ENCODE measurements at regions not wholly inside any gene's neighbourhood (a gene's known extent, or its start where the extent isn't known, plus 50 kb on each side); places are given as distances from the start of the nearest gene placed in this dataset.

- in situ Hi-C loops (cut with HindIII; ENCODE audit: low sequenced_read_pairs): no loop called here
- DNase-seq (ENCODE audit: low read depth): no peak
- no peak overlapping the region for H3K4me3 ChIP-seq (ENCODE audit: low read depth, low read length)
- no peak for TF ChIP-seq CTCF (IDR thresholded peaks at IDR 0.05; ENCODE audit: low read depth, low read length, missing control alignments)
These were observed 618.8 kb downstream of the RPS29 start for GRCh38 chr14:48967419-48967818.

GRCh38 chr14:48963231-48963790, 622.9 kb downstream of the RPS29 start:
- no peak for TF ChIP-seq CTCF (IDR thresholded peaks at IDR 0.05; ENCODE audit: low read depth, low read length, missing control alignments)
- in situ Hi-C loops (cut with HindIII; ENCODE audit: low sequenced_read_pairs): no loop called here
- no peak for DNase-seq (ENCODE audit: low read depth)
- no peak overlapping the region for H3K4me3 ChIP-seq (ENCODE audit: low read depth, low read length)

- in situ Hi-C loops (cut with HindIII; ENCODE audit: low sequenced_read_pairs): no loop called here
- no peak for TF ChIP-seq CTCF (IDR thresholded peaks at IDR 0.05; ENCODE audit: low read depth, low read length, missing control alignments)
- no peak overlapping the region for H3K4me3 ChIP-seq (ENCODE audit: low read depth, low read length)
- no peak for DNase-seq (ENCODE audit: low read depth)
These were observed 628.7 kb downstream of the RPS29 start for GRCh38 chr14:48957486-48957885.

GRCh38 chr14:48955857-48956256, 630.3 kb downstream of the RPS29 start:
- in situ Hi-C loops (cut with HindIII; ENCODE audit: low sequenced_read_pairs): no loop called here
- H3K4me3 ChIP-seq (ENCODE audit: low read depth, low read length): no peak overlapping the region
- DNase-seq (ENCODE audit: low read depth): no peak
- TF ChIP-seq CTCF (IDR thresholded peaks at IDR 0.05; ENCODE audit: low read depth, low read length, missing control alignments): no peak

GRCh38 chr14:48954446-48954845, 631.7 kb downstream of the RPS29 start:
- no peak for DNase-seq (ENCODE audit: low read depth)
- in situ Hi-C loops (cut with HindIII; ENCODE audit: low sequenced_read_pairs): no loop called here
- TF ChIP-seq CTCF (IDR thresholded peaks at IDR 0.05; ENCODE audit: low read depth, low read length, missing control alignments): no peak
- H3K4me3 ChIP-seq (ENCODE audit: low read depth, low read length): no peak overlapping the region

GRCh38 chr14:48944809-48945208, 641.4 kb downstream of the RPS29 start:
- in situ Hi-C loops (cut with HindIII; ENCODE audit: low sequenced_read_pairs): no loop called here
- no peak for TF ChIP-seq CTCF (IDR thresholded peaks at IDR 0.05; ENCODE audit: low read depth, low read length, missing control alignments)
- no peak for DNase-seq (ENCODE audit: low read depth)
- no peak overlapping the region for H3K4me3 ChIP-seq (ENCODE audit: low read depth, low read length)

GRCh38 chr14:48943913-48944312, 642.3 kb downstream of the RPS29 start:
- in situ Hi-C loops (cut with HindIII; ENCODE audit: low sequenced_read_pairs): no loop called here
- TF ChIP-seq CTCF (IDR thresholded peaks at IDR 0.05; ENCODE audit: low read depth, low read length, missing control alignments): no peak
- DNase-seq (ENCODE audit: low read depth): no peak
- H3K4me3 ChIP-seq (ENCODE audit: low read depth, low read length): no peak overlapping the region

Data from astrocyte of the cerebellum (primary cell).